Stomach (tissue), 4 donors: ENCODE measurements at regions not wholly inside any gene's neighbourhood (a gene's known extent, or its start where the extent isn't known, plus 50 kb on each side); places are given as distances from the start of the nearest gene placed in this dataset.

ENCODE experiments used
- EP300 ChIP-seq: sonication (generic); formaldehyde crosslinking; IDR thresholded peaks from one replicate; pipeline ENCODE4 v1.6.1; 2017; ENCODE audit warnings: antibody characterized with exemption
- POLR2A ChIP-seq, 4 donors: fragments of 450-650 bp; IDR thresholded peaks; one replicate each; pipeline ENCODE4 v1.6.1; 2016; ENCODE audit warnings: antibody characterized with exemption in 4 of 4, control low read depth in 2 of 4, mild to moderate bottlenecking in 1 of 4, moderate library complexity in 1 of 4
- POLR2AphosphoS5 ChIP-seq, 3 donors: sonication (generic); formaldehyde crosslinking; IDR thresholded peaks; one replicate each; pipeline ENCODE4 v1.6.1; 2016; ENCODE audit warnings: antibody characterized with exemption in 3 of 3
- TF ChIP-seq, protein P1 (sequence below), 7 experiments: fragments of 450-650 bp in 4 of 7; fragments of 200-600 bp in 3 of 7; sonication (generic) in 3 of 7; IDR thresholded peaks; one replicate each; pipeline ENCODE4 v1.5.1; 2016 to 2019; ENCODE audit warnings: antibody characterized with exemption in 7 of 7, control low read depth in 2 of 7, mild to moderate bottlenecking in 1 of 7

DNA sequence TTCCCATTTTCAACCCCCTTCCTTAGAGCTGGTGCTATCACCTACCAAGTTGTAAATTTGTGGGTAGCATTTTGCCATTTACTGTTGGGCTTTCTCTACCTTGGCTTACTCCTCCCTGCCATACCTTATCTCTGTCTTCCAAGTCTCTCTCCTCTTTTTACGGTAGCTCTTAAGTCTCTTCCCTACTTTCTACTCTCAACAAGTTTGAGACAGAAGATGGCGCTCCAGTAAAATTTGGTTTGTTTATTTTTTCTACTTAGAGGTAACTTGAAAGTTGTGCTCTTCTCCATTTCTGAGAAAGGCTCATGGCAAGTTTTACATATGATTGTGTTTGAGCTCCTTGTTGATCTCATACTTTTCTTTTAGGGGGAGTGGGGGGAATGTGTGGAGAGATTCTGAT lies 1508.1 kb downstream of the TECRL start:
- TF ChIP-seq, protein P1, sequence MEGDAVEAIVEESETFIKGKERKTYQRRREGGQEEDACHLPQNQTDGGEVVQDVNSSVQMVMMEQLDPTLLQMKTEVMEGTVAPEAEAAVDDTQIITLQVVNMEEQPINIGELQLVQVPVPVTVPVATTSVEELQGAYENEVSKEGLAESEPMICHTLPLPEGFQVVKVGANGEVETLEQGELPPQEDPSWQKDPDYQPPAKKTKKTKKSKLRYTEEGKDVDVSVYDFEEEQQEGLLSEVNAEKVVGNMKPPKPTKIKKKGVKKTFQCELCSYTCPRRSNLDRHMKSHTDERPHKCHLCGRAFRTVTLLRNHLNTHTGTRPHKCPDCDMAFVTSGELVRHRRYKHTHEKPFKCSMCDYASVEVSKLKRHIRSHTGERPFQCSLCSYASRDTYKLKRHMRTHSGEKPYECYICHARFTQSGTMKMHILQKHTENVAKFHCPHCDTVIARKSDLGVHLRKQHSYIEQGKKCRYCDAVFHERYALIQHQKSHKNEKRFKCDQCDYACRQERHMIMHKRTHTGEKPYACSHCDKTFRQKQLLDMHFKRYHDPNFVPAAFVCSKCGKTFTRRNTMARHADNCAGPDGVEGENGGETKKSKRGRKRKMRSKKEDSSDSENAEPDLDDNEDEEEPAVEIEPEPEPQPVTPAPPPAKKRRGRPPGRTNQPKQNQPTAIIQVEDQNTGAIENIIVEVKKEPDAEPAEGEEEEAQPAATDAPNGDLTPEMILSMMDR (IDR thresholded peaks at IDR 0.05) = no peak
- no peak for TF ChIP-seq EP300
- TF ChIP-seq POLR2AphosphoS5 (IDR thresholded peaks at IDR 0.05) = no peak
- no peak for TF ChIP-seq POLR2A (IDR thresholded peaks at IDR 0.05)
